WI38 (cell line): ENCODE measurements at regions not wholly inside any gene's neighbourhood (a gene's known extent, or its start where the extent isn't known, plus 50 kb on each side); places are given as distances from the start of the nearest gene placed in this dataset.
"Not testable (repeated sequence)": the region's sequence is repeated elsewhere in the genome, so short reads cannot be mapped to it uniquely, and the experiment has no call there.

Experiments
- H3K4me3 ChIP-seq: 2 replicates; pipeline ENCODE4 v1.5.1; 2011; ENCODE audit warnings: low read depth, mild to moderate bottlenecking, control low read depth, low read length
- CTCF ChIP-seq: IDR thresholded peaks from 2 replicates; pipeline ENCODE4 v1.5.1; 2012; ENCODE audit warnings: low read depth, mild to moderate bottlenecking, control low read depth, low read length

- H3K4me3 ChIP-seq, result peak overlapping the region; percentile 58
- no peak for TF ChIP-seq CTCF
Observed at GRCh38 chr5:99033014-99033900, 104.5 kb upstream of the CHD1 start.

GRCh38 chr5:99032234-99033013, 103.6 kb upstream of the CHD1 start:
- TF ChIP-seq CTCF, result peak; percentile 69
- H3K4me3 ChIP-seq, result peak overlapping the region; percentile 58

GRCh38 chr5:99030906-99031440, 102.2 kb upstream of the CHD1 start:
- no peak overlapping the region for H3K4me3 ChIP-seq
- TF ChIP-seq CTCF, result no peak

GRCh38 chr5:99029172-99029571, 100.4 kb upstream of the CHD1 start:
- TF ChIP-seq CTCF, result no peak
- H3K4me3 ChIP-seq, result no peak overlapping the region

GRCh38 chr5:99028170-99028569, 99.4 kb upstream of the CHD1 start:
- H3K4me3 ChIP-seq, result not testable (repeated sequence)

- no peak for TF ChIP-seq CTCF
- H3K4me3 ChIP-seq, result no peak overlapping the region
Observed at GRCh38 chr5:99025298-99026045, 96.7 kb upstream of the CHD1 start.

GRCh38 chr5:99023330-99023729, 94.5 kb upstream of the CHD1 start:
- no peak for TF ChIP-seq CTCF
- H3K4me3 ChIP-seq, result no peak overlapping the region
